ENCODE measurements at regions not wholly inside any gene's neighbourhood (a gene's known extent, or its start where the extent isn't known, plus 50 kb on each side); places are given as distances from the start of the nearest gene placed in this dataset.

DNA sequence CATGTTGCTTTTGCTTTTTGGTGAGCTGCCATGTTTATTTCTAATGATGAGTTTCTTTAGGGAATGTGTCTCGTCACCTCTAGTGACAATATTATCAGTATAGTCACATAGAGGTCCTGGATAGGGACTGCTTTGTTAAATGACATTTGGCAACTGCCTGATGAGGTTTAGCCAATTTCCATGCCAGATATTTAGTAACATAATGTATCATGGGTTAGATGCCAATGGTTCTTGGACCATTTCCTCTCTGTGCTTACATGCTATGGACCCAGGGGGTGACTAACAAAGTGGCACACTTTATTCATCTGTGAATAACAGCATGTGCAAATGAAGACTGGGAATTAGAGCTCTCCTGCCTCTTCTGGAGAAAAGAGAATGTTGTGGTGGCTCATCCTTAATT, 56.2 kb upstream of the RAB27B start:
- Mint-ChIP-seq H3K4me1 (ENCODE audit: low read depth) (peaks cover 2% of the 10 kb centered on the region), H3K4me3 (no peak overlapping the region), H3K36me3 (ENCODE audit: low read depth) (no peaks in the 10 kb centered on the region), H3K27ac (no peak overlapping the region), H3K27me3 (no peaks in the 10 kb centered on the region), H3K9me3 (no peaks in the 10 kb centered on the region)
- DNase-seq = no peak
- intact Hi-C loops (cut with micrococcal nuclease) = no loop called here
- ATAC-seq = no peak
- ChIA-PET CTCF (no interaction called here), POLR2A (no interaction called here)
- TF ChIP-seq, protein P1, sequence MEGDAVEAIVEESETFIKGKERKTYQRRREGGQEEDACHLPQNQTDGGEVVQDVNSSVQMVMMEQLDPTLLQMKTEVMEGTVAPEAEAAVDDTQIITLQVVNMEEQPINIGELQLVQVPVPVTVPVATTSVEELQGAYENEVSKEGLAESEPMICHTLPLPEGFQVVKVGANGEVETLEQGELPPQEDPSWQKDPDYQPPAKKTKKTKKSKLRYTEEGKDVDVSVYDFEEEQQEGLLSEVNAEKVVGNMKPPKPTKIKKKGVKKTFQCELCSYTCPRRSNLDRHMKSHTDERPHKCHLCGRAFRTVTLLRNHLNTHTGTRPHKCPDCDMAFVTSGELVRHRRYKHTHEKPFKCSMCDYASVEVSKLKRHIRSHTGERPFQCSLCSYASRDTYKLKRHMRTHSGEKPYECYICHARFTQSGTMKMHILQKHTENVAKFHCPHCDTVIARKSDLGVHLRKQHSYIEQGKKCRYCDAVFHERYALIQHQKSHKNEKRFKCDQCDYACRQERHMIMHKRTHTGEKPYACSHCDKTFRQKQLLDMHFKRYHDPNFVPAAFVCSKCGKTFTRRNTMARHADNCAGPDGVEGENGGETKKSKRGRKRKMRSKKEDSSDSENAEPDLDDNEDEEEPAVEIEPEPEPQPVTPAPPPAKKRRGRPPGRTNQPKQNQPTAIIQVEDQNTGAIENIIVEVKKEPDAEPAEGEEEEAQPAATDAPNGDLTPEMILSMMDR (IDR thresholded peaks at IDR 0.05) = no peak

DNA sequence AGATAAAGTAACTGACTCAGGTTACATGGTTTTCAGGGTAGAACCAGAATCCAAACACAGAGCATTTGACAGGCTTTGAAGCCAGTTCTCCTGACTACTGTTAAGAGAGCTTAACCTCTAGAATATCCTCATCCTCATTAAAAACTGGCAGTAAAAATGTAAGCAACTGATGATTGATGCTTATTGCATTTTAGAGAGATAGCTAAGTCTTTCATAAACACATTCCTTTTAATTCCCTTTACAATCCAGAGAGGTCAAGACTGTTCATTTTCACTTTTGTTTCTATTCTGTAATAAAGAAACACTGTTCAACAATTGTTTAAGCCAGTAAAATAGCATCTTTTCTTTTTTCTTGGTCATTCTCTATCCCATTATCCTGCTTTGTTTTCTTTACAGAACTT, 53.9 kb upstream of the RAB27B start:
- Mint-ChIP-seq H3K9me3 (no peaks in the 10 kb centered on the region), H3K27me3 (no peaks in the 10 kb centered on the region), H3K36me3 (ENCODE audit: low read depth) (no peaks in the 10 kb centered on the region), H3K4me3 (no peak overlapping the region), H3K27ac (no peak overlapping the region), H3K4me1 (ENCODE audit: low read depth) (peaks cover 2% of the 10 kb centered on the region)
- TF ChIP-seq, protein P1 (IDR thresholded peaks at IDR 0.05) = no peak
- ChIA-PET POLR2A (no interaction called here), CTCF (no interaction called here)
- DNase-seq (no peak), ATAC-seq (no peak)
- intact Hi-C loops (cut with micrococcal nuclease) = no loop called here

DNA sequence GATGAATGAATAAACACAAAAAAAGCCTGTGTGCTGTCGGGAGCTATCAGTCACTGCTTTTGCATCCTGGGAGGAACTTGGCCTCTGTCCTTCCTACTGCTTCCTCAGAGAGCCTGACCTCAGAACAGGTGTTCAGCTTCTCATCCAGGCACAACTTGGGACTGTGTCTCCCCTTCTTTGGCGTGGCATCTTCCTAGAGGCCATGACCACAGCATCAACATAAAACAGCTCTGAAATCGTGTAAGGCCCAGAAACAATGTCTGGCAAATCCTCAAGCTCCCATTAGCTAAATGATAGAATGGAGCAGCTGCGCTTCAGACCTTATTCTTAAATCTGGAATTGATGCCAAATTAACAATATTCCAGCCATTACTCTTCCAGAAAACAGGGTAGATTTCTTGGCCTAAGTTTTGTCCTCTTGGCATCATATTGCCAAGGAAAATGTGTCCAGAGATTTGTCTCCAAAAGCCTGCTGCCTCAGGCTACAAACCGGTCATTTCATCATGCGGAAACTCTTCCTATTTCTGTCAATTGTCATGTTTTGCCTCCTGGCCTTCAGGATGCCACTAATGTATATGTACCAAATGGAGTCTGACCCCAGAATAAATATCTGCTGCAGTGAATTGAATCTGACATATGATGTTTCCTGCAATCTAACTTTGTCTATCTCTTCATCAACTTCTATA, 53.2 kb upstream of the RAB27B start:
- H3K4me3 Mint-ChIP-seq = no peak overlapping the region
- no peak for DNase-seq
- no peak overlapping the region for H3K27ac Mint-ChIP-seq
- no peak for ATAC-seq
- intact Hi-C loops (cut with micrococcal nuclease) = no loop called here
- CTCF ChIA-PET = no interaction called here
- TF ChIP-seq, protein P1 (IDR thresholded peaks at IDR 0.05) = no peak
- no peaks in the 10 kb centered on the region for H3K9me3 Mint-ChIP-seq
- H3K27me3 Mint-ChIP-seq = no peaks in the 10 kb centered on the region
- no peaks in the 10 kb centered on the region for H3K36me3 Mint-ChIP-seq (ENCODE audit: low read depth)
- H3K4me1 Mint-ChIP-seq (ENCODE audit: low read depth) = peaks cover 2% of the 10 kb centered on the region
- POLR2A ChIA-PET = no interaction called here

DNA sequence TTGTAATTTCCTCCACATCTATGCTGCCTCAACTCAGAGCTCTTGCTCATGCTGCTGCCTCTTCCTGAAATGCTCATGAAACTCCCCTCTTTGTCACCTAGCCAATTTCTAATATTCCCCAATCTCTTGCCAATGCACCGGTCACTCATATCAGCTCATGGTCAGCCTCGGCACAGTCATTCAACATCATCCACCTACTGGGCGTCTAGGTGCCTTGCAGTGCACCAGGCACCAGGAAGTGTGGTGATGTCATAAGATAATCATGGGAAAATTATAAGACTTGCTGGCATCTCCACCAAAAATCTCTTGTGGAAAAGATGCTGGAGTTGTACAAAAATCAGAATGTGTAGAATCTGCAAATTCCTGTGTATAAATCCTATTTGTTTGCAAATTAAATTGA, 52.6 kb upstream of the RAB27B start:
- no peaks in the 10 kb centered on the region for H3K9me3 Mint-ChIP-seq
- no peaks in the 10 kb centered on the region for H3K36me3 Mint-ChIP-seq (ENCODE audit: low read depth)
- POLR2A ChIA-PET = no interaction called here
- no peak overlapping the region for H3K4me3 Mint-ChIP-seq
- peaks cover 2% of the 10 kb centered on the region for H3K4me1 Mint-ChIP-seq (ENCODE audit: low read depth)
- TF ChIP-seq, protein P1 (IDR thresholded peaks at IDR 0.05) = no peak
- DNase-seq = no peak
- H3K27me3 Mint-ChIP-seq = no peaks in the 10 kb centered on the region
- ATAC-seq = no peak
- H3K27ac Mint-ChIP-seq = no peak overlapping the region
- intact Hi-C loops (cut with micrococcal nuclease) = no loop called here
- CTCF ChIA-PET = no interaction called here

DNA sequence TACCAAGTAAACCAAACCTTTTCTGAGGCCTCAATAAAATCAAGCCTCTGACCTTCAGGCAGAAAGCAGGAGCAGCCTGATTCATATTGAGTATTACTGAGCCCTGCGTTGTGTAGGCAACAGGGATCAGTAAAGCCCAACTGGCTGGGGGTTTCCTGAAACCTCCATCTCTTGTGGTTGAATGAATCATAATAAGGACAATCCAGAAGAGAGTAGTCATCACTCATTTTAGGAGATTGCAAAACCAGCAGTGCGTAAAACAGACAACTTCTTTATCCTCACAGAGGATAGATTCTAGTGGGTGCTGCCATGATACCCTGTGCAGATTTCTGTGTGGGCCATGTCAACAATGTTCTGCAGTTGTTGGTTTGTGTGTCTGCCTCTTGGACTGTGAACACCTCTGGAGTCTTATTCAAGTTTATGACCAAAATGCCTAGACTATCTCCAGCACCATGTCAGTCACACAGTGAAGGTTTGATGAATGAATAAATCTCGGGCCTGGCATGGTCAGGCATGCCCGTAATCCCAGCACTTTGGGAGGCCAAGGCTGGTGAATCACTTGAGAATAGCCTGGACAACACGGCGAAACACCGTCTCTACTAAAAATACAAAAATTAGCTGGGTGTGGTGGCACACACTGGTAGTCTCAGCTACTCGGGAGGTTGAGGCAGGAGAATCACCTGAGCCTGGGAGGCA, 51.8 kb upstream of the RAB27B start:
- no peak overlapping the region for H3K27ac Mint-ChIP-seq
- POLR2A ChIA-PET = no interaction called here
- TF ChIP-seq, protein P1 (IDR thresholded peaks at IDR 0.05) = no peak
- no peak overlapping the region for H3K4me3 Mint-ChIP-seq
- CTCF ChIA-PET = no interaction called here
- H3K4me1 Mint-ChIP-seq (ENCODE audit: low read depth) = peaks cover 2% of the 10 kb centered on the region
- intact Hi-C loops (cut with micrococcal nuclease) = no loop called here
- no peaks in the 10 kb centered on the region for H3K9me3 Mint-ChIP-seq
- no peaks in the 10 kb centered on the region for H3K27me3 Mint-ChIP-seq
- H3K36me3 Mint-ChIP-seq (ENCODE audit: low read depth) = no peaks in the 10 kb centered on the region
- ATAC-seq = peak; percentile 80
- DNase-seq = peak; percentile 41

Data from activated CD8-positive, alpha-beta T cell treated with anti-CD3 and anti-CD28 coated beads for 36 hours (primary cell).